D721Med (cell line): ENCODE measurements at regions not wholly inside any gene's neighbourhood (a gene's known extent, or its start where the extent isn't known, plus 50 kb on each side); places are given as distances from the start of the nearest gene placed in this dataset.

ENCODE experiments used
- DNase-seq: peaks from one replicate; pipeline ENCODE4 v3.0.0; 2011; ENCODE audit warnings: low spot score; ENCODE audit not compliant: insufficient read length
- FAIRE-seq: peaks from 2 replicates; lab custom pipeline; 2011; peaks lifted over from hg19 to GRCh38; lab: Jason Lieb, UNC
- TF ChIP-seq, protein P1 (sequence below): IDR thresholded peaks from 2 replicates; pipeline ENCODE4 v1.5.1; 2012; ENCODE audit warnings: mild to moderate bottlenecking, control low read depth; ENCODE audit not compliant: insufficient read depth; ENCODE audit errors: missing control alignments

DNA sequence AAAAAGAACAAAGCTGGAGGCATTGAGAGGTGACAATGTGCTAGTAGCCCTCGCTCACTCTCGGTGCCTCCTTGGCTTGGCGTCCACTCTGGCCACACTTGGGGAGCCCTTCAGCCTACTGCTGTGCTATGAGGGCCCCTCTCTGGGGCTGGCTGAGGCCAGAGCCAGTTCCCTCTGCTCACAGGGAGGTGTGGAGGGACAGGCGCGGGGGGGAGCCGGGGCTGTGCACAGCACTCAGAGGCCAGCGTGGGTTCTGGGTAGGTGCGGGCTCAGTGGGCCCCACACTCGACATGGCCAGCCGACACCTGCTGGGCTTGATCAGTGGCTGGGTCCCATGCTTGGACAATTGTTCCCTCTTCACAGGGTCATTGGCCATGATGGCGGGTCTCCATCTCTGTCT, 202.5 kb upstream of the GRAMD2B start:
- TF ChIP-seq, protein P1, sequence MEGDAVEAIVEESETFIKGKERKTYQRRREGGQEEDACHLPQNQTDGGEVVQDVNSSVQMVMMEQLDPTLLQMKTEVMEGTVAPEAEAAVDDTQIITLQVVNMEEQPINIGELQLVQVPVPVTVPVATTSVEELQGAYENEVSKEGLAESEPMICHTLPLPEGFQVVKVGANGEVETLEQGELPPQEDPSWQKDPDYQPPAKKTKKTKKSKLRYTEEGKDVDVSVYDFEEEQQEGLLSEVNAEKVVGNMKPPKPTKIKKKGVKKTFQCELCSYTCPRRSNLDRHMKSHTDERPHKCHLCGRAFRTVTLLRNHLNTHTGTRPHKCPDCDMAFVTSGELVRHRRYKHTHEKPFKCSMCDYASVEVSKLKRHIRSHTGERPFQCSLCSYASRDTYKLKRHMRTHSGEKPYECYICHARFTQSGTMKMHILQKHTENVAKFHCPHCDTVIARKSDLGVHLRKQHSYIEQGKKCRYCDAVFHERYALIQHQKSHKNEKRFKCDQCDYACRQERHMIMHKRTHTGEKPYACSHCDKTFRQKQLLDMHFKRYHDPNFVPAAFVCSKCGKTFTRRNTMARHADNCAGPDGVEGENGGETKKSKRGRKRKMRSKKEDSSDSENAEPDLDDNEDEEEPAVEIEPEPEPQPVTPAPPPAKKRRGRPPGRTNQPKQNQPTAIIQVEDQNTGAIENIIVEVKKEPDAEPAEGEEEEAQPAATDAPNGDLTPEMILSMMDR: no peak
- FAIRE-seq: no peak
- no peak for DNase-seq

DNA sequence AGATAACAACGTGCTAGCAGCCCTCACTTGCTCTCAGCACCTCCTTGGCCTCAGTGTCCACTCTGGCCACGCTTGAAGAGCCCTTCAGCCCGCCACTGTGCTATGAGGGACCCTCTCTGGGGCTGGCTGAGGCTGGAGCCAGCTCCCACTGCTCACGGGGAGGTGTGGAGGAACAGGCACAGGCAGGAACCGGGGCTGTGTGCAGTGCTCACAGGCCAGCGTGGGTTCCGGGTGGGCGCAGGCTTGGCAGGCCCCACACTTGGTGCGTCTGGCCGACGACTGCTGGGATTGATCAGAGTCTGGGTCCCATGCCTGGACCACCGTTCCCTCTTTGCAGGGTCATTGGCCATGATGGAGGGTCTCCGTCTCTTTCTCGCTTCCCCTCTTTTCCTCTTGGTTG, 194.3 kb upstream of the GRAMD2B start:
- DNase-seq (no peak), FAIRE-seq (no peak)
- TF ChIP-seq, protein P1: no peak

DNA sequence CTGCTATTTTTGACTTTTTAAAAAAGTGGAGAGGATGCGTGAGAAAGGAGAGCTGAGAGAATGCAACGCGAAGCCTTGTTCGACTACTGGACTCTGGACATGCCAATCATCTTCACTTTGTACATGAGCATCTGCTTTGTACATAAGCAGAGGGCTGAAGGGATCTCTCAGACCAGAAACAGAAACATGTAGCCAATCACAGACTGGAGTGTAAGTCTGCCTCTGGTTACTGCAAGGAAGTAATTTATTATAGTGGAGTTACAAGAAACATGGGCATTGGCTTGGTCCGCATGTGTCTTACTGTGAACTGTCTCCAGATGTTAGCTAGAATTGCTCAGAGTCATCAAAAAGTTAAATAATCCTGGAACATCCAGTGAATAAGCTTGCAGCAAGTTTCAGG, 190.0 kb upstream of the GRAMD2B start:
- DNase-seq (no peak), FAIRE-seq (no peak)
- TF ChIP-seq, protein P1: no peak

DNA sequence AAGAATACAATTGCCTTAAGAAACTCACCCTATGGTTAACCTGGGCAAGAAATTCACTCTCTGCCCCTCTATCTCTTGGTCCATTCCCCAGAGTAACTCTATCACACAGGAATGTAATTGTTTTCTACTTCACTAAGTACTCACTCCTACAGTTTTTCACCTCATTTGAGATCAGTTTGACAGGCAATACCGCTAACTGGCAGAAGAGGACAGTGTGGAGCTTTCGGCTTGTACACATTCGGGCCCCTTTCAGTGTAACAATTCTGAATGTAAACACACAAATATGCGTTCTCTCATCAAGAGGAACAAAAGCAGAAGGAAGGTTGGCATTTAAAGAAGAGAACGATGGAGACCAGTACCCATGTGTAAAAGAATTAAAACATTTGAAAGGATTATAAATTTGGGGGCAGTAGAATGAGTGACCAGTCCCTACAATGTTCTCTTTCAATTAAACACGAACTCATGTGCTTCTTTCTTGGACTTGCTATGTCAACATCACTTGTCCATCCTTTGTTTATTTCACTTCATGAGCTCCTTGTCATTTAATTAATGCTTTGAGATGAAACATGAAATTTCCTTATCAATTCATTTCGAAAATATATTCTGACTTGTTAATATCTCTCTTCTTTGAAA, 188.5 kb upstream of the GRAMD2B start:
- DNase-seq (no peak), FAIRE-seq (peak; percentile 83)
- TF ChIP-seq, protein P1: peak; percentile 86

DNA sequence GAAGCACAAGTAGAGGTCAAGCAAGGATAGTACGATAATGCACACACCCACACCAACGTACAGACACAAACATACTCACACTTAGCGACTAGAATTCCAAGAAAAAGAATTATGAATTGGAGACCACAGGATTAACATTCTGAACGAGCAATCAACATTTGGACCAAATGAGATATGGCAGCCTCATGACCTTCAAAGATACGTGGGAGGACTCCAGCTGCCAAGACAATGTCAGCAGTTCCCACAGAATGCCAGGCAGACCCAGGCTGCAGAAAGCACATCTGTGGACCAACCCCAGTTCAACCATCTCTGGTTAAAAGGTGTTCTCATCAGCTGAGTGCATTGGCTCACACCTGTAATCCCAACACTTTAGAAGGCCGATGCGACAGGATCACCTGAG, 187.6 kb upstream of the GRAMD2B start:
- TF ChIP-seq, protein P1: no peak
- no peak for DNase-seq
- FAIRE-seq: no peak

DNA sequence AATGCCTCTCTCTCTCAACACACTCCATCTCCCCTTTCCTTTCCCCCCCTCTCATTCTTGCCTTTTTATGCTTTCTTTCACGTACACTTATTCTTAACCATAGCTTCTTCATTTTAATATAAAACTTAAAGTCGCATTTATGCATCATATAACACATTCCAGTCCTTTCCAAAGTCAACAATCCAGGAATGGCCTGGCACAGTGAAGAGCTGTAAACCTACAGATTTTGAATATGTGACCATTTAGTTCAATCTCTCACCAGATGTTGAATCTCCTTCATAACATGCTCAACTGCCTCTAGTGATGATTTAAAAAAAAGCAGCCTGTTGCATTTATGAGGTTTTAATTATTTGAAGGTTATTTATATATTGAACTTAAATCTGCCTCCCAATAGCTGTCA, 186.2 kb upstream of the GRAMD2B start:
- FAIRE-seq (no peak), DNase-seq (no peak)
- TF ChIP-seq, protein P1: no peak

DNA sequence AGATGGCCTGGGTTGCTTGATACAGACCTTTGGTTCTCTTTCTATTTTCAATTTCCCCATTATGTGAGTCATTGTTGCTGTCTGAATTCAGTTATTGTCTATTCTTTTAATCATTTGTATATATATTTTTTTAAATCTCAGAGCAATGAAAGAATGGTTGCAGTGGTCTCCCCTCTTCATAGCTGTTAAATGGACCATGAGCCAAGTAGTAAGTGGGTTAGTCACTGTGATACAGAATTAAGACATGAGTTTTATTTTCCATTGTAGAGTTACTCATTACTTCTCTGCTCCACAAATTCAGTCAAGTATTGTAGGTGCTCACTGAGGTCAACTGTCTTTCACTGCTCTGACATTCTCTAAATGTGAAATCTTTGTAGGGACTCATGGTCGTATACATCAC, 174.6 kb upstream of the GRAMD2B start:
- FAIRE-seq (no peak), DNase-seq (no peak)
- TF ChIP-seq, protein P1: no peak
